CD4-positive, alpha-beta T cell (primary cell): ENCODE measurements at regions not wholly inside any gene's neighbourhood (a gene's known extent, or its start where the extent isn't known, plus 50 kb on each side); places are given as distances from the start of the nearest gene placed in this dataset.

Experiments
- ATAC-seq: fragments of 200-7000 bp; cut with Tn5 transposase; one replicate; pipeline ENCODE4 v1.10.0; 2022; ENCODE audit warnings: mild to moderate bottlenecking; ENCODE audit not compliant: poor library complexity
- CTCF ChIA-PET: fragments of 350-600 bp; sonication (Branson Sonifier 250); formaldehyde crosslinking; loops from one replicate; lab custom pipeline; 2021; ENCODE audit warnings: antibody characterized with exemption, inconsistent platforms; lab: Charles Lee
- POLR2A ChIA-PET: fragments of 350-600 bp; sonication (Branson Sonifier 250); formaldehyde crosslinking; loops from one replicate; lab custom pipeline; 2021; ENCODE audit warnings: antibody characterized with exemption, inconsistent platforms; lab: Charles Lee
- DNase-seq, 14 experiments: peaks; one replicate each; pipeline ENCODE4 v3.0.0-alpha.2; 2013 to 2020; ENCODE audit warnings: mixed read lengths in 2 of 14
- H3K27ac ChIP-seq, 2 donors: one replicate each; pipeline versions ENCODE4 v1.5.1 to v1.7.0; 2013; ENCODE audit warnings: low read length in 2 of 2, low read depth in 1 of 2, mild to moderate bottlenecking in 1 of 2
- H3K27me3 ChIP-seq, 2 experiments: 1 replicate in 1 of 2; 2 replicates in 1 of 2; pipeline versions ENCODE4 v1.6.1 to v1.7.0; 2013; ENCODE audit warnings: low read length in 2 of 2, control low read depth in 1 of 2, mild to moderate bottlenecking in 1 of 2, moderate library complexity in 1 of 2; ENCODE audit not compliant: insufficient read depth in 2 of 2, control insufficient read depth in 1 of 2
- H3K36me3 ChIP-seq: one replicate; pipeline ENCODE4 v1.6.1; 2013; ENCODE audit warnings: low read length, control low read depth; ENCODE audit not compliant: insufficient read depth
- H3K4me1 ChIP-seq: one replicate; pipeline ENCODE4 v1.6.1; 2013; ENCODE audit warnings: low read length, control low read depth; ENCODE audit not compliant: insufficient read depth
- H3K4me3 ChIP-seq: one replicate; pipeline ENCODE4 v1.5.1; 2013; ENCODE audit warnings: mild to moderate bottlenecking, low read length, moderate library complexity
- H3K9me3 ChIP-seq, 2 experiments: 1 replicate in 1 of 2; 2 replicates in 1 of 2; pipeline versions ENCODE4 v1.6.1 to v1.7.0; 2013; ENCODE audit warnings: low read length in 2 of 2, mild to moderate bottlenecking in 2 of 2, control low read depth in 1 of 2, moderate library complexity in 1 of 2; ENCODE audit not compliant: control insufficient read depth in 1 of 2, insufficient read depth in 1 of 2
- H3K27ac Mint-ChIP-seq: one replicate; pipeline ENCODE4 v1.8.0; 2020; ENCODE audit warnings: mixed read lengths
- H3K27me3 Mint-ChIP-seq: one replicate; pipeline ENCODE4 v1.8.0; 2021; ENCODE audit warnings: mixed read lengths
- H3K36me3 Mint-ChIP-seq: one replicate; pipeline ENCODE4 v1.8.0; 2021; ENCODE audit warnings: low read depth, mixed read lengths
- H3K4me1 Mint-ChIP-seq: one replicate; pipeline ENCODE4 v1.8.0; 2021; ENCODE audit warnings: low read depth, mixed read lengths
- H3K4me3 Mint-ChIP-seq: one replicate; pipeline ENCODE4 v1.8.0; 2020; ENCODE audit warnings: mild to moderate bottlenecking, mixed read lengths
- H3K9me3 Mint-ChIP-seq: one replicate; pipeline ENCODE4 v1.8.0; 2020; ENCODE audit warnings: mixed read lengths
- intact Hi-C, 2 experiments: fragments of 100-400 bp; cut with DNase I in 1 of 2; cut with micrococcal nuclease in 1 of 2; formaldehyde crosslinking; loops; one replicate each; pipeline versions ENCODE4 v1.15.1 to v1.9.0; 2023 to 2025; cut with DNase I, micrococcal nuclease
- TF ChIP-seq, protein P1 (sequence below): fragments of 200-600 bp; IDR thresholded peaks from one replicate; pipeline ENCODE4 v1.8.0; 2022; ENCODE audit warnings: antibody characterized with exemption, mild to moderate bottlenecking

DNA sequence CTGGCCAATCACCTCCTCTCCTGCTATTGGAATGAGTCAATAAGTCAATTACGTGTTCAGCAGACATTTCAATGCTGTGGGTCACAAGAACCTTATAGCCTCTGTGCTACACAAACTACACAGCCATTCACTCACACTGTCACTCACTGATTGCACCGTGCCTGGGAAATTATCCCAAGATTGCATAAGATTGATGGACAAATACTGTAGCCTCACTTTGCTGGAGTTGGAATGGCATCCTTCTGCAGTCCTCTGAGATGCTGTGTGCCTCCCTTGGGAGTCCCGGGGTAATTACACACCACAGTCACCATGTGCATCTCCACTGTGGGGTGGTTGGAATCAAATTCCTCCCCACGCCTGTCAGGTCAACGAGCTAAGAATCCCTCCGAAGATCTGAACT, 358.7 kb upstream of the MGMT start:
- Histone ChIP-seq H3K4me1 (peaks cover 5% of the 10 kb centered on the region), H3K36me3 (no peaks in the 10 kb centered on the region), H3K9me3 (peaks cover 0 to 7% of the 10 kb centered on the region in 2 experiments), H3K27ac (no peak overlapping the region), H3K4me3 (no peak overlapping the region), H3K27me3 (no peaks in the 10 kb centered on the region)
- ATAC-seq (no peak), DNase-seq (no peak)
- H3K27ac Mint-ChIP-seq: no peak overlapping the region
- POLR2A ChIA-PET: no interaction called here
- TF ChIP-seq, protein P1, sequence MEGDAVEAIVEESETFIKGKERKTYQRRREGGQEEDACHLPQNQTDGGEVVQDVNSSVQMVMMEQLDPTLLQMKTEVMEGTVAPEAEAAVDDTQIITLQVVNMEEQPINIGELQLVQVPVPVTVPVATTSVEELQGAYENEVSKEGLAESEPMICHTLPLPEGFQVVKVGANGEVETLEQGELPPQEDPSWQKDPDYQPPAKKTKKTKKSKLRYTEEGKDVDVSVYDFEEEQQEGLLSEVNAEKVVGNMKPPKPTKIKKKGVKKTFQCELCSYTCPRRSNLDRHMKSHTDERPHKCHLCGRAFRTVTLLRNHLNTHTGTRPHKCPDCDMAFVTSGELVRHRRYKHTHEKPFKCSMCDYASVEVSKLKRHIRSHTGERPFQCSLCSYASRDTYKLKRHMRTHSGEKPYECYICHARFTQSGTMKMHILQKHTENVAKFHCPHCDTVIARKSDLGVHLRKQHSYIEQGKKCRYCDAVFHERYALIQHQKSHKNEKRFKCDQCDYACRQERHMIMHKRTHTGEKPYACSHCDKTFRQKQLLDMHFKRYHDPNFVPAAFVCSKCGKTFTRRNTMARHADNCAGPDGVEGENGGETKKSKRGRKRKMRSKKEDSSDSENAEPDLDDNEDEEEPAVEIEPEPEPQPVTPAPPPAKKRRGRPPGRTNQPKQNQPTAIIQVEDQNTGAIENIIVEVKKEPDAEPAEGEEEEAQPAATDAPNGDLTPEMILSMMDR: no peak
- CTCF ChIA-PET: no interaction called here
- H3K36me3 Mint-ChIP-seq: no peaks in the 10 kb centered on the region
- H3K9me3 Mint-ChIP-seq: no peaks in the 10 kb centered on the region
- intact Hi-C loops: no loop called here
- H3K4me1 Mint-ChIP-seq: peaks cover 11% of the 10 kb centered on the region
- H3K27me3 Mint-ChIP-seq: no peaks in the 10 kb centered on the region
- H3K4me3 Mint-ChIP-seq: no peak overlapping the region

DNA sequence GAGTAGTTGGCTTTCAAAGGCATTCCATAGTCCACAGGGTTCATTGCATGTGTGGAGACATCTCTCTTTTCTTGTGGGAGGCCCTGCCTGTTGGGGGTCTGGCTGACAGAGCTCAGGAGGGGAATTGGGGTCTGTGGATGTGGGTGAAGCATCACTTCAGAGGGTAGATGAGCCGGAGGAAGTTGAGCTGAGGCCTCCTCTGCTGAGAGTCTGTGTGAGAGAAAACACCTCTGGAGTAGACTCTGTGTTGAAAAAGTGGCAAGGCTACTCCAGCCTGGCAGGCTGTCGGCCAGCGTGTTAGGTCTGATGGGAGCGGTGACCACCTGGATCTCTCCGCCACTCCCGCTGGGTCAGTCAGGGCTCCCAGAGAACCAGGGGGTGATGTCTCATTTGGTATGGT, 358.0 kb upstream of the MGMT start:
- ChIA-PET CTCF (no interaction called here), POLR2A (no interaction called here)
- intact Hi-C loops: no loop called here
- DNase-seq (no peak), ATAC-seq (no peak)
- Histone ChIP-seq H3K4me1 (peaks cover 5% of the 10 kb centered on the region), H3K4me3 (no peak overlapping the region), H3K36me3 (no peaks in the 10 kb centered on the region), H3K9me3 (peaks cover 0 to 12% of the 10 kb centered on the region in 2 experiments), H3K27me3 (no peaks in the 10 kb centered on the region), H3K27ac (no peak overlapping the region)
- no peaks in the 10 kb centered on the region for H3K9me3 Mint-ChIP-seq
- TF ChIP-seq, protein P1: no peak
- no peaks in the 10 kb centered on the region for H3K27me3 Mint-ChIP-seq
- H3K36me3 Mint-ChIP-seq: no peaks in the 10 kb centered on the region
- no peak overlapping the region for H3K27ac Mint-ChIP-seq
- no peak overlapping the region for H3K4me3 Mint-ChIP-seq
- H3K4me1 Mint-ChIP-seq: peaks cover 11% of the 10 kb centered on the region

GRCh38 chr10:129110780-129111179, 356.3 kb upstream of the MGMT start:
- no peak for ATAC-seq
- no peak overlapping the region for H3K4me3 Mint-ChIP-seq
- TF ChIP-seq, protein P1: no peak

More at GRCh38 chr10:129110780-129111179, 356.3 kb upstream of the MGMT start:
- DNase-seq: no peak
- H3K27ac ChIP-seq: no peak overlapping the region
- H3K27me3 ChIP-seq: no peaks in the 10 kb centered on the region
- H3K9me3 ChIP-seq: peaks cover 0 to 12% of the 10 kb centered on the region in 2 experiments
- intact Hi-C loops: no loop called here
- no peak overlapping the region for H3K4me3 ChIP-seq
- Mint-ChIP-seq H3K36me3 (no peaks in the 10 kb centered on the region), H3K9me3 (no peaks in the 10 kb centered on the region), H3K27me3 (no peaks in the 10 kb centered on the region), H3K27ac (no peak overlapping the region), H3K4me1 (peaks cover 2% of the 10 kb centered on the region)
- peaks cover under 1% of the 10 kb centered on the region for H3K4me1 ChIP-seq
- ChIA-PET POLR2A (no interaction called here), CTCF (no interaction called here)
- no peaks in the 10 kb centered on the region for H3K36me3 ChIP-seq
